Aorta (tissue), 5 donors: ENCODE measurements at regions not wholly inside any gene's neighbourhood (a gene's known extent, or its start where the extent isn't known, plus 50 kb on each side); places are given as distances from the start of the nearest gene placed in this dataset.
"Not testable (repeated sequence)": the region's sequence is repeated elsewhere in the genome, so short reads cannot be mapped to it uniquely, and the experiment has no call there.

Source experiments
- ATAC-seq: fragments of 200-7000 bp; cut with Tn5 transposase; one replicate; pipeline ENCODE4 v1.9.1; 2022; ENCODE audit warnings: moderate library complexity; ENCODE audit not compliant: low FRiP score
- DNase-seq, 2 donors: peaks; one replicate each; pipeline ENCODE4 v3.0.0-alpha.2; 2020
- H3K27ac ChIP-seq, 2 donors: one replicate each; pipeline ENCODE4 v1.5.1; 2013; ENCODE audit warnings: low read length in 2 of 2, mild to moderate bottlenecking in 2 of 2, moderate library complexity in 2 of 2, control low read depth in 1 of 2, inconsistent platforms in 1 of 2, low read depth in 1 of 2
- H3K27me3 ChIP-seq, 2 donors: one replicate each; pipeline ENCODE4 v1.6.1; 2013; ENCODE audit warnings: control low read depth in 1 of 2, low read length in 1 of 2, mild to moderate bottlenecking in 1 of 2, moderate library complexity in 1 of 2; ENCODE audit not compliant: insufficient read depth in 2 of 2, control insufficient read depth in 1 of 2
- H3K36me3 ChIP-seq, 2 donors: one replicate each; pipeline ENCODE4 v1.6.1; 2013; ENCODE audit warnings: control low read depth in 1 of 2, low read length in 1 of 2, mild to moderate bottlenecking in 1 of 2; ENCODE audit not compliant: insufficient read depth in 2 of 2, control insufficient read depth in 1 of 2
- H3K4me1 ChIP-seq, 2 donors: one replicate each; pipeline ENCODE4 v1.6.1; 2013; ENCODE audit warnings: low read length in 2 of 2, control low read depth in 1 of 2, mild to moderate bottlenecking in 1 of 2, moderate library complexity in 1 of 2; ENCODE audit not compliant: insufficient read depth in 2 of 2, control insufficient read depth in 1 of 2
- H3K4me3 ChIP-seq, 2 donors: one replicate each; pipeline ENCODE4 v1.5.1; 2013; ENCODE audit warnings: low read length in 2 of 2, control low read depth in 1 of 2, mild to moderate bottlenecking in 1 of 2
- H3K9me3 ChIP-seq: one replicate; pipeline ENCODE4 v1.6.1; 2013; ENCODE audit warnings: mild to moderate bottlenecking, low read length; ENCODE audit not compliant: control insufficient read depth
- WGBS, 2 donors: extraction: QIAGEN DNeasy Blood & Tissue Kit; methylation state at CpG; one replicate each; pipeline ENCODE4 v1.1.7; 2013; 5-methylcytosine and 5-hydroxymethylcytosine counted together
- intact Hi-C, 2 donors: fragments of 100-400 bp; cut with DNase I; formaldehyde crosslinking; loops; one replicate each; pipeline versions ENCODE4 v1.14.2 to v1.15.0; 2022
- donor health status: healthy with polysubstance abuse.
- donor health status: Bipolar disorder and iron deficiency.
- donor health status: DM: no; HTN: no; CAD: no.
- donor health status: DM: no; HTN: no; CAD: no.
- donor health status: DM: yes; HTN: yes; CAD: no.

- H3K27me3 ChIP-seq, H3K27ac ChIP-seq, intact Hi-C loops, ATAC-seq, H3K9me3 ChIP-seq, H3K36me3 ChIP-seq, H3K4me1 ChIP-seq, DNase-seq, H3K4me3 ChIP-seq: not testable (repeated sequence)
- WGBS, 2 donors, result 95 to 96% methylated on average over 26 to 41 of the region's 41 CpGs
Observed at GRCh38 chr17:59500086-59500655, 65.2 kb upstream of the DHX40 start.

DNA sequence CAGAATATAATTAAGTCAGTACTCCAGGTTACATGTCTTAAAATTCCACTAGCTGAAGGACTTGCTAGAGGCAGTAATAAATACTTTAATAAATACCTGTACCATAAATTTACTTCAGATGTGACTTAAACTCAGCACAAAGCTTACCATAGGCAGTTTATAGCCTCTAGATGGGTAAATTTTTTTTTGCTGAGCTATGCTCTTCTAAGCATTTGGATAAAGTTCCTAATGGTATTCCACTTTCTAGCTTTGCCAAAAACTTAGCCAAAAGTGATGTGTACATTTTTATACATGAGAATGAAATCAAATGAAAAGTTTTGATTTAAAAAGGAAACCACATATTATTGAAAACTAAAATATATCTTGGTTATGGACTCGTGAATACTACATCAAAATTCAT, 63.7 kb upstream of the DHX40 start:
- no peaks in the 10 kb centered on the region for H3K36me3 ChIP-seq
- H3K4me3 ChIP-seq, result no peak overlapping the region
- ATAC-seq, result no peak
- no peak for DNase-seq
- no peaks in the 10 kb centered on the region for H3K9me3 ChIP-seq
- H3K27me3 ChIP-seq, result no peaks in the 10 kb centered on the region
- intact Hi-C loops, result no loop called here
- 84 to 88% methylated on average over 1 of the region's 1 CpG for WGBS, 2 donors
- H3K4me1 ChIP-seq, result peaks cover 0 to 5% of the 10 kb centered on the region in 2 donors
- no peak overlapping the region for H3K27ac ChIP-seq

DNA sequence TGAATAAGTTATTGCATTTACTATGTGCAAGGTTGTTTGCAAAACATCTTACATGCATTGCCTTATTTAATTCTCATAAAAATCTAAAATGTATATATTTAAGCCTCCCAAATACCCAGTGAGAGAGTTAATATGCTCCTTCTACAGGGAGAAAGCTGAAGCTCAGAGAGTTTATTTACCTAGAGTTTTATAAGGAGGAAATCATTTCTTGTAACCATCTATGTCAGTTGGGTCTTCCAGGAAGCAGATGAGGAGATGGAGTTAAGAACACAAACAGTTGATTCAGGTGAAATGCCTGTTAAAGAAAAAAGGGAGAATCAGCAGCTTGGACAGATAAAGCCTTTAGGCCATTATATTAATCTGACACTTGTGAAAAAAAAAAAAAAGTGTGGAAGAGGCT, 62.6 kb upstream of the DHX40 start:
- DNase-seq, result no peak
- intact Hi-C loops, result no loop called here
- Histone ChIP-seq H3K27ac (no peak overlapping the region), H3K27me3 (no peaks in the 10 kb centered on the region), H3K9me3 (no peaks in the 10 kb centered on the region), H3K36me3 (no peaks in the 10 kb centered on the region), H3K4me1 (peaks cover 0 to 5% of the 10 kb centered on the region in 2 donors), H3K4me3 (no peak overlapping the region)
- ATAC-seq, result no peak

DNA sequence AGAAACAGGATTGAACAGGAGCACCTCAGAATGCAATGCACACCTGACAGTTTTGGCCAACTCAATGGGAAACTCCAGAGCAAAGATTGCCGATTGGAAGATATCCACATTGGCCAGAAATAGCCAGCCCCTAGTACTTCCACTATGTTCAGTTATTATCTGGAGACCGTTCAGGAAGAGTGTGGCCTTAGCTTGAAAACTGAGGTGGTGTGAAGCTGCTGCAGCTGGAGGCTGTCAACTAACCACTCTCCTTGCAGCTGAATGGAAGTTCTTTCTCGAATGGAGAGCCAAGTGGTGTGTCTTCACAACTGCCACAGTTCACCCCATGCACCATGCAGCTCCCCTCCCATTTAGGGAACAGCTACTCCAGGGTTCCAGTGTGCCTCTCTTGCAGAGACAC, 61.9 kb upstream of the DHX40 start:
- Histone ChIP-seq H3K27ac (no peak overlapping the region), H3K9me3 (no peaks in the 10 kb centered on the region), H3K4me1 (peaks cover 0 to 5% of the 10 kb centered on the region in 2 donors), H3K27me3 (no peaks in the 10 kb centered on the region), H3K4me3 (no peak overlapping the region), H3K36me3 (no peaks in the 10 kb centered on the region)
- 83 to 84% methylated on average over 3 of the region's 3 CpGs for WGBS, 2 donors
- ATAC-seq (no peak), DNase-seq (no peak)
- intact Hi-C loops, result no loop called here

DNA sequence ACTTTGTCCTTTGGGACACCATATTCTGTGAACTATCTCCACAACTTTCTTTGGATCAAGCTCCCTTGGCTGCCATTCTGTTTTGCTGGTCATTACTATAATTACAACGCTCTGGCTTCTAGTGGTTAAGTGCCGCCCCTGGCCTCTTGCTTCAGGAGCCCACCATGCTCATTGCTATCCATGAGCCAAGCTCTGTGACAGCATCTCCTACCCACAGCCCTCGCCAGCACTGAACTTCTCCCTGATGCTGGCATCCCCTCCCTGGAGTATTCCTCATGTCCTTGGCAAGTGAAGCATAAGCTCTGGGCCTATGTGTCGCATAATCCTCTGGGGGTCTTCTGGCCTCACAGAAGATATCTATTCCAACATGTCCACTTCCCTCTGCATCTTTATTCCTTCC, 60.6 kb upstream of the DHX40 start:
- WGBS, 2 donors, result 95 to 96% methylated on average over 4 of the region's 4 CpGs
- no peak for ATAC-seq
- H3K27ac ChIP-seq, result no peak overlapping the region
- DNase-seq, result no peak
- no peaks in the 10 kb centered on the region for H3K9me3 ChIP-seq
- H3K27me3 ChIP-seq, result no peaks in the 10 kb centered on the region
- no peaks in the 10 kb centered on the region for H3K36me3 ChIP-seq
- H3K4me1 ChIP-seq, result no peaks in the 10 kb centered on the region
- intact Hi-C loops, result no loop called here
- H3K4me3 ChIP-seq, result no peak overlapping the region

- no peak overlapping the region for H3K27ac ChIP-seq
- intact Hi-C loops, result no loop called here
- ATAC-seq (no peak), DNase-seq (no peak)
- H3K36me3 ChIP-seq, result no peaks in the 10 kb centered on the region
- no peaks in the 10 kb centered on the region for H3K9me3 ChIP-seq
- no peaks in the 10 kb centered on the region for H3K27me3 ChIP-seq
- 75 to 83% methylated on average over 4 of the region's 4 CpGs for WGBS, 2 donors
- no peaks in the 10 kb centered on the region for H3K4me1 ChIP-seq
- no peak overlapping the region for H3K4me3 ChIP-seq
Observed at GRCh38 chr17:59505610-59506276, 59.7 kb upstream of the DHX40 start.

- intact Hi-C loops, result no loop called here
- ATAC-seq, result no peak
- no peaks in the 10 kb centered on the region for H3K27me3 ChIP-seq
- 87 to 89% methylated on average over 9 of the region's 9 CpGs for WGBS, 2 donors
- no peaks in the 10 kb centered on the region for H3K4me1 ChIP-seq
- H3K4me3 ChIP-seq, result no peak overlapping the region
- H3K9me3 ChIP-seq, result no peaks in the 10 kb centered on the region
- no peak for DNase-seq
- H3K36me3 ChIP-seq, result no peaks in the 10 kb centered on the region
- H3K27ac ChIP-seq, result no peak overlapping the region
Observed at GRCh38 chr17:59506894-59507726, 58.3 kb upstream of the DHX40 start.

GRCh38 chr17:59508999-59509625, 56.3 kb upstream of the DHX40 start:
- intact Hi-C loops, result no loop called here
- WGBS, 2 donors, result 83% methylated on average over 7 of the region's 7 CpGs
- DNase-seq (no peak), ATAC-seq (no peak)
- no peaks in the 10 kb centered on the region for H3K4me1 ChIP-seq
- no peak overlapping the region for H3K27ac ChIP-seq
- no peaks in the 10 kb centered on the region for H3K9me3 ChIP-seq
- no peak overlapping the region for H3K4me3 ChIP-seq
- H3K36me3 ChIP-seq, result no peaks in the 10 kb centered on the region
- H3K27me3 ChIP-seq, result no peaks in the 10 kb centered on the region
